ENCODE measurements at regions not wholly inside any gene's neighbourhood (a gene's known extent, or its start where the extent isn't known, plus 50 kb on each side); places are given as distances from the start of the nearest gene placed in this dataset.

DNA sequence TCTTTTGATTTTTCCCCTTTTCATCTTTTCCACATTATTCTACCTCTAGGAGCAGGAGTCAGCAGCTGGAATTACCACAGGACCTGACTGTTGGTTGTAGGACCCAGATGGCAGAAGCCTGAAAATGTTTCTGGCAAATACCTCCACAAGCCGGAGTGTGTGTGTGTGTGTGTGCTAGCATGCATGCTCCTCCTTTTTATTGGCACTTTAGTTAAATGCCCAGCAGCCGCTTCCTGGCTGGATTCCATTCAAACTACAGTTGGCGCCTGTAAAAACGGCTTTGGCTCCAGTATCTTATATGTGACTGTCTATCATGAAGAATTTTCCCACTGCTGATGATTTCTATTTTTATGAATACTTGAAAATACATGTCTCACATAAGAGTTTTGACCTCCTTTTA lies 319.7 kb upstream of the SP4 start:
- TF ChIP-seq, protein P1, sequence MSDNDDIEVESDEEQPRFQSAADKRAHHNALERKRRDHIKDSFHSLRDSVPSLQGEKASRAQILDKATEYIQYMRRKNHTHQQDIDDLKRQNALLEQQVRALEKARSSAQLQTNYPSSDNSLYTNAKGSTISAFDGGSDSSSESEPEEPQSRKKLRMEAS (IDR thresholded peaks at IDR 0.05; ENCODE audit: insufficient read depth, insufficient read length): no peak
- TF ChIP-seq CTCF (IDR thresholded peaks at IDR 0.05; ENCODE audit: extremely low read depth in 1 of 2, insufficient read depth in 1 of 2, low read depth in 1 of 2, low read length in 2 of 2) (no peak), POLR2A (IDR thresholded peaks at IDR 0.05; ENCODE audit: low read depth, low read length) (no peak), EZH2 (IDR thresholded peaks at IDR 0.05; ENCODE audit: borderline replicate concordance, low read depth, low read length, severe bottlenecking) (no peak), MYC (IDR thresholded peaks at IDR 0.05; ENCODE audit: low read depth, low read length) (no peak), GATA2 (IDR thresholded peaks at IDR 0.05; ENCODE audit: insufficient read depth, insufficient read length, low read depth, low read length) (no peak), FOS (IDR thresholded peaks at IDR 0.05; ENCODE audit: borderline replicate concordance, insufficient read depth, low read length) (no peak), JUN (IDR thresholded peaks at IDR 0.05; ENCODE audit: borderline replicate concordance, insufficient read depth, insufficient read length, low read depth) (no peak), POLR2AphosphoS5 (IDR thresholded peaks at IDR 0.05; ENCODE audit: insufficient read depth, low read depth, low read length) (no peak)
- BruUV-seq (replicated peaks): no TSS peak
- POLR2A ChIA-PET: no interaction called here

More for the DNA sequence above, 319.7 kb upstream of the SP4 start:
- H3K9me3 ChIP-seq (replicated peaks; ENCODE audit: control insufficient read depth, insufficient read depth, low read length): no peaks in the 10 kb centered on the region
- no peaks in the 10 kb centered on the region for H3K4me1 ChIP-seq (ENCODE audit: control insufficient read depth, extremely low read depth, insufficient read depth, low read length)
- no peaks in the 10 kb centered on the region for H3K9me1 ChIP-seq (replicated peaks; ENCODE audit: control insufficient read depth, extremely low read depth, insufficient read depth, low read length)
- H4K20me1 ChIP-seq (replicated peaks; ENCODE audit: control insufficient read depth, extremely low read depth, insufficient read depth, low read length): no peaks in the 10 kb centered on the region
- H3K79me2 ChIP-seq (ENCODE audit: control insufficient read depth, insufficient read depth, low read length): no peaks in the 10 kb centered on the region
- DNase-seq (ENCODE audit: low read depth, low spot score) (no peak), FAIRE-seq (no peak)
- no peak overlapping the region for H3K4me3 ChIP-seq (replicated peaks in 1 of 3; ENCODE audit: insufficient read depth in 1 of 3, low read depth in 1 of 3, low read length in 3 of 3)
- CTCF ChIA-PET: no interaction called here
- dilution Hi-C loops (cut with MboI; ENCODE audit: extremely low pct_ligation_motif_present, low sequenced_read_pairs): no loop called here
- no peaks in the 10 kb centered on the region for H3K36me3 ChIP-seq (ENCODE audit: control insufficient read depth in 2 of 2, extremely low read depth in 1 of 2, insufficient read depth in 2 of 2, low read length in 2 of 2)
- no peak overlapping the region for H3K9ac ChIP-seq (replicated peaks; ENCODE audit: extremely low read depth, insufficient read depth, low read length)
- no peak overlapping the region for H3K4me2 ChIP-seq (ENCODE audit: insufficient read depth, low read length)
- no peaks in the 10 kb centered on the region for H3K27me3 ChIP-seq (ENCODE audit: control insufficient read depth in 2 of 2, insufficient read depth in 2 of 2, low read length in 2 of 2)
- no peak overlapping the region for H2AFZ ChIP-seq (ENCODE audit: low read depth, low read length)
- intact Hi-C loops (cut with micrococcal nuclease): no loop called here
- no peak overlapping the region for H3K27ac ChIP-seq (ENCODE audit: insufficient read depth, low read depth, low read length)

All from endothelial cell of umbilical vein (primary cell).